Thoracic aorta (tissue), 2 donors: ENCODE measurements at regions not wholly inside any gene's neighbourhood (a gene's known extent, or its start where the extent isn't known, plus 50 kb on each side); places are given as distances from the start of the nearest gene placed in this dataset.

Experiments
- ATAC-seq: fragments of 150-250 bp; one replicate; pipeline ENCODE4 v1.8.0; 2017; ENCODE audit warnings: low read depth; ENCODE audit not compliant: insufficient number of reproducible peaks, low FRiP score
- DNase-seq: peaks from one replicate; pipeline ENCODE4 v3.0.0-alpha.2; 2020; ENCODE audit warnings: low spot score
- H3K27ac ChIP-seq, 2 donors: fragments of 200-600 bp; sonication (generic); 1 replicate in 1 of 2; 2 replicates in 1 of 2; pipeline ENCODE4 v1.5.1; 2016; ENCODE audit warnings: mild to moderate bottlenecking in 2 of 2, moderate library complexity in 2 of 2
- H3K27me3 ChIP-seq: fragments of 200-600 bp; sonication (generic); replicated peaks from 2 replicates; pipeline ENCODE4 v1.6.0; 2016; ENCODE audit warnings: mild to moderate bottlenecking; ENCODE audit not compliant: insufficient read depth
- H3K36me3 ChIP-seq: fragments of 200-600 bp; sonication (generic); one replicate; pipeline ENCODE4 v1.5.1; 2016
- H3K4me1 ChIP-seq, 2 donors: fragments of 200-600 bp; sonication (generic); 1 replicate in 1 of 2; 2 replicates in 1 of 2; pipeline versions ENCODE4 v1.5.1 to v1.6.0; 2016; ENCODE audit warnings: low read depth in 2 of 2, mild to moderate bottlenecking in 1 of 2; ENCODE audit not compliant: control insufficient read depth in 1 of 2
- H3K4me3 ChIP-seq: fragments of 200-600 bp; sonication (generic); 2 replicates; pipeline ENCODE4 v1.5.1; 2016; ENCODE audit warnings: mild to moderate bottlenecking
- H3K9me3 ChIP-seq: fragments of 200-600 bp; sonication (generic); 2 replicates; pipeline ENCODE4 v1.5.1; 2016
- TF ChIP-seq, protein P1 (sequence below): fragments of 200-600 bp; sonication (generic); IDR thresholded peaks from one replicate; pipeline ENCODE4 v1.5.1; 2019; ENCODE audit warnings: antibody characterized with exemption

DNA sequence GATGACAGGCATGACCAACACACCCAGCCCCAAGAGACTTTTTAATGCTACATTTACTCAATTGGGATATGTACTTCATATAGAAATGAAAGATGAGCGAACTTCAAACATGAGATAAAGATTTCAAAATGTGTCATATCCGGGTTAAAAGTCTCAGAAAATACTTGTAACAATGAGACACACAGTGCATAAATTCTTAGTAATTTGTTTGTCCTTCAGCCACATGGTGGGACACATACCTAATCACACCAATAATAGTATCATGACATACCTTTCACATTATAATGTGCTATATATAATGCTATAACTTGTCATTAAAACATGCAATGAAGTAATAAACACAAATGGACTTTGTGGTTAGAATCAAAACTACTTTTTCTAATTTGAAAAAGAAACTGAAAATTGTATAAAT is 204.7 kb upstream of the RFX3 start:
- Histone ChIP-seq H3K4me1 (peaks cover 0 to 4% of the 10 kb centered on the region in 2 donors), H3K27me3 (no peaks in the 10 kb centered on the region), H3K4me3 (no peak overlapping the region), H3K9me3 (no peaks in the 10 kb centered on the region), H3K27ac (no peak overlapping the region), H3K36me3 (no peaks in the 10 kb centered on the region)
- no peak for ATAC-seq
- no peak for DNase-seq
- TF ChIP-seq, protein P1, sequence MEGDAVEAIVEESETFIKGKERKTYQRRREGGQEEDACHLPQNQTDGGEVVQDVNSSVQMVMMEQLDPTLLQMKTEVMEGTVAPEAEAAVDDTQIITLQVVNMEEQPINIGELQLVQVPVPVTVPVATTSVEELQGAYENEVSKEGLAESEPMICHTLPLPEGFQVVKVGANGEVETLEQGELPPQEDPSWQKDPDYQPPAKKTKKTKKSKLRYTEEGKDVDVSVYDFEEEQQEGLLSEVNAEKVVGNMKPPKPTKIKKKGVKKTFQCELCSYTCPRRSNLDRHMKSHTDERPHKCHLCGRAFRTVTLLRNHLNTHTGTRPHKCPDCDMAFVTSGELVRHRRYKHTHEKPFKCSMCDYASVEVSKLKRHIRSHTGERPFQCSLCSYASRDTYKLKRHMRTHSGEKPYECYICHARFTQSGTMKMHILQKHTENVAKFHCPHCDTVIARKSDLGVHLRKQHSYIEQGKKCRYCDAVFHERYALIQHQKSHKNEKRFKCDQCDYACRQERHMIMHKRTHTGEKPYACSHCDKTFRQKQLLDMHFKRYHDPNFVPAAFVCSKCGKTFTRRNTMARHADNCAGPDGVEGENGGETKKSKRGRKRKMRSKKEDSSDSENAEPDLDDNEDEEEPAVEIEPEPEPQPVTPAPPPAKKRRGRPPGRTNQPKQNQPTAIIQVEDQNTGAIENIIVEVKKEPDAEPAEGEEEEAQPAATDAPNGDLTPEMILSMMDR, result no peak

DNA sequence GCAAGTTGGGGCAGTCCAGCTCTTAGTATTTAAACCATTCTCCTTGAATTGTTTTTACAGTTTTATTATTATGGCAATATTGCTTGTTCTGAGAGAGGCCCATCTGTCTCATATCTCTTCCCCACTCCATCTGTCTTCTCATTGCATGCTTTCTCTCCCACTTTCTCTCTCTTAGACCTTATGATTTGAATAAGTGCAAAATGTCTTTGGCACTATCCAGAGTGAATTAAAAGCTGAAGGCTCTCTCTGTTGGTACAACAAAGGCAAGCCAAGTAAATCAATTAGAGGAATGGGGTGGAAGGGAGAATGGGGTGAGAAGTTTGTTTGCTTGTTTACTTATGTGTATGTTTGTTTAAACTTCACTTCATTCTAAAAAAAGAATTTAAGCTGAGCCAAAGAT is 195.3 kb upstream of the RFX3 start:
- Histone ChIP-seq H3K27ac (no peak overlapping the region), H3K27me3 (no peaks in the 10 kb centered on the region), H3K4me1 (no peaks in the 10 kb centered on the region), H3K36me3 (no peaks in the 10 kb centered on the region), H3K4me3 (no peak overlapping the region), H3K9me3 (no peaks in the 10 kb centered on the region)
- ATAC-seq (no peak), DNase-seq (no peak)
- TF ChIP-seq, protein P1, result no peak

DNA sequence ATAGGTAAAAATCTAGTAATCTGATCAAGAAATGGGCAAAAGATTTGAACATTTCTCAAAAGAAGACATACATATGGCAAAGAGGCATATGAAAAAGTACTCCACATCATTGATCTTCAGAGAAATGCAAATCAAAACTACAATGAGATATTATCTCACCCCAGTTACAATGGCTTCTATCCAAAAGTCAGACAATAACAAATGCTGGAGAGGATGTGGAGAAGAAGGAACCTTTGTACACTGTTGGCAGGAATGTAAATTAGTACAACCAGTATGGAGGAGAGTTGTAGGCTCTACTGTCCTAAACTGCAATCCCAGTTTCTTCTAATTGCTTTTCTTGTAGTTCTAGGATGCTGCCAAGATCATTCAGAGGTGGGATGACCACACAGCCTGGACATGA is 193.5 kb upstream of the RFX3 start:
- no peaks in the 10 kb centered on the region for H3K36me3 ChIP-seq
- DNase-seq (no peak), ATAC-seq (no peak)
- H3K4me3 ChIP-seq, result no peak overlapping the region
- H3K27me3 ChIP-seq, result no peaks in the 10 kb centered on the region
- H3K9me3 ChIP-seq, result no peaks in the 10 kb centered on the region
- TF ChIP-seq, protein P1, result no peak
- H3K4me1 ChIP-seq, result no peaks in the 10 kb centered on the region
- H3K27ac ChIP-seq, result no peak overlapping the region

DNA sequence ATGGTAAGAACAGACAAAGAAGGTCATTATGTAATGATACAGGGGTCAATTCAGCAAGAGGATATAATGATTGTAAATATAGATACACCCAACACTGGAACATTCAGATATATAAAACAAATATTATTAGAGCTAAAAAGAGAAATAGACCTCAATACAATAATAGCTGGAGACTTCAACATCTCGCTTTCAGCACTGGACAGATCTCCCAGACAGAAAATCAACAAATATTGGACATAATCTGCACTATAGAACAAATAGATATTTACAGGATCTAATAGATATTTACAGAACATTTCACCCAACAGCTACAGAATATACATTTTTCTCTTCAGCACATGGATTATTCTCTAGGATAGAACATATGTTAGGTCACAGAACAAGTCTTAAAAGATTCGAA is 190.6 kb upstream of the RFX3 start:
- ATAC-seq, result no peak
- Histone ChIP-seq H3K36me3 (no peaks in the 10 kb centered on the region), H3K4me1 (no peaks in the 10 kb centered on the region), H3K27me3 (no peaks in the 10 kb centered on the region), H3K4me3 (no peak overlapping the region), H3K27ac (no peak overlapping the region), H3K9me3 (no peaks in the 10 kb centered on the region)
- TF ChIP-seq, protein P1, result no peak
- no peak for DNase-seq

DNA sequence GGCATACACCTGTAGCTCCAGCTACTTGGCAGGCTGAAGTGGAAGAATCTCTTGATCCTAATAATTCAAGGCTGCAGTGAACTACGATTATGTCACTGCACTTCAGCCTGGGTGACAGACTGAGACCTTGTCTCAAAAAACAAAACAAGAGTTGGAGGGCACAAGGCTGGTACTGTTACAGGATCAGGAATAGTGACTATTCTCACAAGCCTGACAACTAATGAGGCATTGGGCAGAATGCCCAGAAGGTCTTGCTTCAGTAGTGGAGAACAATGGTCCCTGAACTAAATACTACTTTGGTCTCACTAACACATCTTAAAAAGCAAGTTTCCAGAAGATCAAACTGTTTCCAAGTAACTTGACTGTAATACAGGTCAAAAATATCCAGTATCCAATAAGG is 182.9 kb upstream of the RFX3 start:
- DNase-seq, result no peak
- TF ChIP-seq, protein P1, result no peak
- no peak for ATAC-seq
- no peak overlapping the region for H3K27ac ChIP-seq
- H3K27me3 ChIP-seq, result no peaks in the 10 kb centered on the region
- H3K4me1 ChIP-seq, result no peaks in the 10 kb centered on the region
- no peaks in the 10 kb centered on the region for H3K36me3 ChIP-seq
- no peak overlapping the region for H3K4me3 ChIP-seq
- no peaks in the 10 kb centered on the region for H3K9me3 ChIP-seq
